H9 (cell line): ENCODE measurements at regions not wholly inside any gene's neighbourhood (a gene's known extent, or its start where the extent isn't known, plus 50 kb on each side); places are given as distances from the start of the nearest gene placed in this dataset.

Source experiments
- DNase-seq: peaks from one replicate; pipeline ENCODE4 v3.0.0-alpha.2; 2017
- H2AFZ ChIP-seq: one replicate; pipeline ENCODE4 v1.6.1; 2013; ENCODE audit warnings: mild to moderate bottlenecking, low read length, control low read depth, moderate library complexity
- H2AK5ac ChIP-seq: 2 replicates; pipeline ENCODE4 v1.6.1; 2013; ENCODE audit warnings: low read length, control low read depth, mixed read lengths; ENCODE audit not compliant: insufficient read length
- H2BK120ac ChIP-seq: one replicate; pipeline ENCODE4 v1.6.1; 2013; ENCODE audit warnings: low read depth, mild to moderate bottlenecking, low read length, control low read depth, inconsistent platforms; ENCODE audit not compliant: poor library complexity, severe bottlenecking
- H2BK12ac ChIP-seq: 2 replicates; pipeline ENCODE4 v1.6.1; 2013; ENCODE audit warnings: low read length, control low read depth, mixed read lengths, low read depth; ENCODE audit not compliant: insufficient read length
- H2BK15ac ChIP-seq: 2 replicates; pipeline ENCODE4 v1.6.1; 2013; ENCODE audit warnings: low read depth, low read length, control low read depth
- H2BK20ac ChIP-seq: one replicate; pipeline ENCODE4 v1.6.1; 2013; ENCODE audit warnings: low read depth, mild to moderate bottlenecking, low read length, control low read depth, inconsistent platforms; ENCODE audit not compliant: poor library complexity, severe bottlenecking
- H2BK5ac ChIP-seq: 2 replicates; pipeline ENCODE4 v1.6.1; 2013; ENCODE audit warnings: low read length, control low read depth, mixed read lengths; ENCODE audit not compliant: insufficient read length
- H3K14ac ChIP-seq: 2 replicates; pipeline ENCODE4 v1.6.1; 2013; ENCODE audit warnings: low read length, control low read depth; ENCODE audit not compliant: insufficient read depth
- H3K18ac ChIP-seq: 2 replicates; pipeline ENCODE4 v1.6.1; 2013; ENCODE audit warnings: low read depth, mild to moderate bottlenecking, mixed read lengths, low read length, control low read depth; ENCODE audit not compliant: insufficient read length
- H3K23ac ChIP-seq: 2 replicates; pipeline ENCODE4 v1.6.1; 2013; ENCODE audit warnings: low read length, control low read depth, mixed read lengths, low read depth; ENCODE audit not compliant: insufficient read length
- H3K23me2 ChIP-seq: 2 replicates; pipeline ENCODE4 v1.6.1; 2013; ENCODE audit warnings: low read depth, mild to moderate bottlenecking, mixed read lengths, low read length, control low read depth; ENCODE audit not compliant: insufficient read length, poor library complexity, severe bottlenecking
- H3K27ac ChIP-seq: 2 replicates; pipeline ENCODE4 v1.5.1; 2013; ENCODE audit warnings: low read length, control low read depth, mixed read lengths, low read depth; ENCODE audit not compliant: insufficient read length
- H3K27me3 ChIP-seq: 2 replicates; pipeline ENCODE4 v1.6.1; 2013; ENCODE audit warnings: low read length, control low read depth, inconsistent platforms; ENCODE audit not compliant: insufficient read depth
- H3K4ac ChIP-seq: 2 replicates; pipeline ENCODE4 v1.6.1; 2013; ENCODE audit warnings: low read depth, mild to moderate bottlenecking, control low read depth, inconsistent platforms, low read length, moderate library complexity
- H3K4me1 ChIP-seq: 2 replicates; pipeline ENCODE4 v1.6.1; 2013; ENCODE audit warnings: low read length, control low read depth, inconsistent platforms; ENCODE audit not compliant: insufficient read depth
- H3K4me2 ChIP-seq: 2 replicates; pipeline ENCODE4 v1.6.1; 2013; ENCODE audit warnings: low read length, control low read depth, mixed read lengths; ENCODE audit not compliant: insufficient read length, insufficient read depth
- H3K56ac ChIP-seq: 2 replicates; pipeline ENCODE4 v1.6.1; 2013; ENCODE audit warnings: low read depth, mild to moderate bottlenecking, mixed read lengths, low read length, control low read depth; ENCODE audit not compliant: insufficient read length
- H3K79me1 ChIP-seq: 2 replicates; pipeline ENCODE4 v1.6.1; 2013; ENCODE audit warnings: low read depth, mild to moderate bottlenecking, moderate library complexity, low read length, control low read depth, inconsistent platforms; ENCODE audit not compliant: insufficient read depth, poor library complexity, severe bottlenecking
- H3K79me2 ChIP-seq: 2 replicates; pipeline ENCODE4 v1.6.1; 2013; ENCODE audit warnings: low read length, control low read depth, inconsistent platforms; ENCODE audit not compliant: insufficient read depth
- H3K9ac ChIP-seq: 2 replicates; pipeline ENCODE4 v1.6.1; 2013; ENCODE audit warnings: low read length, control low read depth, mixed read lengths; ENCODE audit not compliant: insufficient read length; ENCODE audit errors: extremely low read depth
- H3K9me3 ChIP-seq: one replicate; pipeline ENCODE4 v1.6.1; 2013; ENCODE audit warnings: low read depth, low read length, inconsistent platforms; ENCODE audit not compliant: control insufficient read depth
- H3T11ph ChIP-seq: one replicate; pipeline ENCODE4 v1.6.1; 2013; ENCODE audit warnings: mild to moderate bottlenecking, low read length, control low read depth, inconsistent platforms
- H4K20me1 ChIP-seq: one replicate; pipeline ENCODE4 v1.6.1; 2013; ENCODE audit not compliant: control insufficient read depth, insufficient read length, insufficient read depth
- H4K5ac ChIP-seq: 2 replicates; pipeline ENCODE4 v1.6.1; 2013; ENCODE audit warnings: low read depth, mild to moderate bottlenecking, mixed read lengths, low read length, control low read depth; ENCODE audit not compliant: insufficient read length
- H4K8ac ChIP-seq: replicated peaks from 2 replicates; pipeline ENCODE4 v1.6.1; 2013; ENCODE audit warnings: low read length, control low read depth, mixed read lengths, low read depth; ENCODE audit not compliant: insufficient read length
- H4K91ac ChIP-seq: 2 replicates; pipeline ENCODE4 v1.6.1; 2013; ENCODE audit warnings: low read depth, mild to moderate bottlenecking, moderate library complexity, mixed read lengths, low read length, control low read depth; ENCODE audit not compliant: insufficient read length
- H3K27ac Mint-ChIP-seq, 3 experiments: 2 replicates in 2 of 3; 3 replicates in 1 of 3; pipeline ENCODE4 v1.8.0; 2020 to 2021; ENCODE audit warnings: mixed read lengths in 3 of 3, mild to moderate bottlenecking in 1 of 3, moderate library complexity in 1 of 3
- H3K27me3 Mint-ChIP-seq: 2 replicates; pipeline ENCODE4 v1.8.0; 2021; ENCODE audit warnings: low read depth, mild to moderate bottlenecking, moderate library complexity, mixed read lengths
- H3K36me3 Mint-ChIP-seq, 3 experiments: 2 replicates in 2 of 3; 3 replicates in 1 of 3; pipeline ENCODE4 v1.8.0; 2020 to 2021; ENCODE audit warnings: low read depth in 3 of 3, mixed read lengths in 3 of 3; ENCODE audit not compliant: insufficient read depth in 1 of 3
- H3K4me1 Mint-ChIP-seq, 2 experiments: 2 replicates each; pipeline ENCODE4 v1.8.0; 2020; ENCODE audit warnings: mixed read lengths in 2 of 2
- H3K4me3 Mint-ChIP-seq, 2 experiments: 2 replicates in 1 of 2; 3 replicates in 1 of 2; pipeline ENCODE4 v1.8.0; 2020 to 2021; ENCODE audit warnings: mild to moderate bottlenecking in 2 of 2, mixed read lengths in 2 of 2, moderate library complexity in 1 of 2
- H3K9me3 Mint-ChIP-seq, 2 experiments: 2 replicates in 1 of 2; 3 replicates in 1 of 2; pipeline ENCODE4 v1.8.0; 2020; ENCODE audit warnings: mild to moderate bottlenecking in 2 of 2, mixed read lengths in 2 of 2, moderate library complexity in 1 of 2
- WGBS: extraction: QIAGEN DNeasy Blood & Tissue Kit; methylation state at CpG from one replicate; pipeline ENCODE4 v1.1.7; 2013; ENCODE audit warnings: missing lambda C conversion rate, low lambda C conversion rate, mixed read lengths; ENCODE audit not compliant: insufficient read length; ENCODE audit errors: extremely low coverage; 5-methylcytosine and 5-hydroxymethylcytosine counted together
- TF ChIP-seq, protein P1 (sequence below): fragments of 200-600 bp; sonication (generic); conservative IDR thresholded peaks from 3 replicates; pipeline ENCODE4 v1.8.0; 2021; ENCODE audit warnings: antibody characterized with exemption, mild to moderate bottlenecking

DNA sequence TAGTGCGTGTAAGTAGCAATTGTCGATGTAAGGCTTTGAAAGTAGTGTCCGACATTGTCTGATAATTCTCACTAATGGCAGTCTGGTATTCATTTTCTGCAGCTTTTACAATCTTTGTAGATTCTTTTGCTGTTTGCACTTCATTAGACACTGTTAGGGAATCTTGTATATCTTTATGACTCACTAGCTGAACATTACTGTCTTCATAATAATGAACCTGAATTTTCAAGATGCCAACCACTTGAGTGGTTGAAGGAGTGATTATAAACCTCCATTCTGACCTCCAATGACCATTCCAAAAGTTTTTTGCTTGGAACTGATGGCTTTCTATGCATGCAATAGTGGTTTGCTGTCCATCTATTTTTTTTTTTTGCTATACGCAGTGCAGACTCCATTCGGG lies 76.4 kb upstream of the MFGE8 start:
- H3K14ac ChIP-seq = no peak overlapping the region
- H3K4me1 ChIP-seq = peaks cover 11% of the 10 kb centered on the region
- no peaks in the 10 kb centered on the region for H3K23me2 ChIP-seq
- Mint-ChIP-seq H3K27me3 (no peaks in the 10 kb centered on the region; the same call in 1 of the 2 replicates), H3K27ac (peak overlapping the region in 1 of 3 experiments; percentile 94; a peak in 2 of 7 replicates), H3K4me1 (peaks cover 88 to 95% of the 10 kb centered on the region in 2 experiments), H3K9me3 (peaks cover 5 to 8% of the 10 kb centered on the region in 2 experiments; a peak in 3 of 5 replicates), H3K36me3 (peaks cover 0 to 11% (median 8%) of the 10 kb centered on the region in 3 experiments; a peak in 4 of 7 replicates), H3K4me3 (no peak overlapping the region)
- H3K9me3 ChIP-seq = no peaks in the 10 kb centered on the region
- no peak overlapping the region for H2BK15ac ChIP-seq
- no CpG with 5 or more reads among the region's 5 CpGs for WGBS
- no peaks in the 10 kb centered on the region for H3K79me2 ChIP-seq
- H2BK20ac ChIP-seq = no peak overlapping the region
- H3K56ac ChIP-seq = no peak overlapping the region
- no peak overlapping the region for H3K23ac ChIP-seq
- H3K4ac ChIP-seq = no peak overlapping the region
- no peak overlapping the region for H2BK120ac ChIP-seq
- H3T11ph ChIP-seq = no peak overlapping the region
- no peak overlapping the region for H3K18ac ChIP-seq
- no peak overlapping the region for H3K27ac ChIP-seq
- H4K91ac ChIP-seq = no peak overlapping the region
- H2BK5ac ChIP-seq = no peak overlapping the region
- H3K79me1 ChIP-seq = no peaks in the 10 kb centered on the region
- H2BK12ac ChIP-seq = no peak overlapping the region
- no peaks in the 10 kb centered on the region for H3K27me3 ChIP-seq
- no peaks in the 10 kb centered on the region for H4K20me1 ChIP-seq
- no peak overlapping the region for H2AFZ ChIP-seq
- no peak overlapping the region for H4K5ac ChIP-seq
- H3K9ac ChIP-seq = no peak overlapping the region
- DNase-seq = no peak
- TF ChIP-seq, protein P1, sequence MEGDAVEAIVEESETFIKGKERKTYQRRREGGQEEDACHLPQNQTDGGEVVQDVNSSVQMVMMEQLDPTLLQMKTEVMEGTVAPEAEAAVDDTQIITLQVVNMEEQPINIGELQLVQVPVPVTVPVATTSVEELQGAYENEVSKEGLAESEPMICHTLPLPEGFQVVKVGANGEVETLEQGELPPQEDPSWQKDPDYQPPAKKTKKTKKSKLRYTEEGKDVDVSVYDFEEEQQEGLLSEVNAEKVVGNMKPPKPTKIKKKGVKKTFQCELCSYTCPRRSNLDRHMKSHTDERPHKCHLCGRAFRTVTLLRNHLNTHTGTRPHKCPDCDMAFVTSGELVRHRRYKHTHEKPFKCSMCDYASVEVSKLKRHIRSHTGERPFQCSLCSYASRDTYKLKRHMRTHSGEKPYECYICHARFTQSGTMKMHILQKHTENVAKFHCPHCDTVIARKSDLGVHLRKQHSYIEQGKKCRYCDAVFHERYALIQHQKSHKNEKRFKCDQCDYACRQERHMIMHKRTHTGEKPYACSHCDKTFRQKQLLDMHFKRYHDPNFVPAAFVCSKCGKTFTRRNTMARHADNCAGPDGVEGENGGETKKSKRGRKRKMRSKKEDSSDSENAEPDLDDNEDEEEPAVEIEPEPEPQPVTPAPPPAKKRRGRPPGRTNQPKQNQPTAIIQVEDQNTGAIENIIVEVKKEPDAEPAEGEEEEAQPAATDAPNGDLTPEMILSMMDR = no peak
- no peak overlapping the region for H3K4me2 ChIP-seq
- H2AK5ac ChIP-seq = no peak overlapping the region
- H4K8ac ChIP-seq = no peak overlapping the region
